ENCODE measurements at regions not wholly inside any gene's neighbourhood (a gene's known extent, or its start where the extent isn't known, plus 50 kb on each side); places are given as distances from the start of the nearest gene placed in this dataset.

GRCh38 chr21:20329636-20330035 is 668.6 kb upstream of the NCAM2 start:
- WGBS (ENCODE audit: insufficient coverage, low coverage, missing lambda C conversion rate): 0% methylated on average over 6 of the region's 6 CpGs
- POLR2A ChIA-PET: no interaction called here
- BruUV-seq (replicated peaks): no TSS peak
- no peaks in the 10 kb centered on the region for H4K20me1 ChIP-seq (replicated peaks; ENCODE audit: control insufficient read depth, insufficient read depth, low read length)
- TF ChIP-seq CTBP1 (IDR thresholded peaks at IDR 0.05; ENCODE audit: borderline replicate concordance) (no peak), SMAD4 (CRISPR knock-in tag; conservative IDR thresholded peaks at IDR 0.05) (no peak), POLR2H (tag; IDR thresholded peaks at IDR 0.05; ENCODE audit: low read depth) (0 out of 2 replicates have a peak, but pooled peaks have one; percentile 36), MNT (conservative IDR thresholded peaks at IDR 0.05) (no peak)
- intact Hi-C loops (cut with micrococcal nuclease): no loop called here
- H3K4me3 ChIP-seq: peak overlapping the region; percentile 33
- H3K36me3 ChIP-seq (ENCODE audit: control insufficient read depth, insufficient read depth, low read length): no peaks in the 10 kb centered on the region
- H2AFZ ChIP-seq (ENCODE audit: low read depth, low read length): peak overlapping the region; percentile 94
- FAIRE-seq (no peak), ATAC-seq (peak; percentile 68), DNase-seq (ENCODE audit: extremely low read depth in 1 of 4, low spot score in 3 of 4) (peak in 2 of 4 experiments; percentile 9 to 12)
- peak overlapping the region; percentile 62; the same call in 2 of the 3 replicates for H3K27ac ChIP-seq (ENCODE audit: extremely low read depth, low read depth, low read length)
- CTCF ChIA-PET (ENCODE audit: low intra/inter-chr PET ratio): no interaction called here
- peak overlapping the region; percentile 50 for H3K4me2 ChIP-seq (ENCODE audit: insufficient read depth, low read length)
- no peaks in the 10 kb centered on the region for H3K9me3 ChIP-seq (replicated peaks; ENCODE audit: control insufficient read depth, insufficient read depth, low read depth, low read length)
- no peaks in the 10 kb centered on the region for H3K9me1 ChIP-seq (ENCODE audit: control insufficient read depth, insufficient read depth, low read length)
- no peaks in the 10 kb centered on the region for H3K27me3 ChIP-seq (ENCODE audit: control insufficient read depth in 2 of 2, insufficient read depth in 2 of 2, low read length in 2 of 2)
- peak overlapping the region in 1 of 2 experiments; percentile 70; a peak in 2 of 4 replicates for H3K9ac ChIP-seq (ENCODE audit: insufficient read depth in 1 of 2, low read depth in 2 of 2, low read length in 2 of 2)
- no peaks in the 10 kb centered on the region for H3K79me2 ChIP-seq (ENCODE audit: control insufficient read depth, insufficient read depth, low read length)
- in situ Hi-C loops (cut with MboI): no loop called here
- H3K4me1 ChIP-seq (replicated peaks in 1 of 2; ENCODE audit: control insufficient read depth in 2 of 2, insufficient read depth in 2 of 2, low read length in 2 of 2): no peaks in the 10 kb centered on the region; a peak in 1 of 5 replicates

DNA sequence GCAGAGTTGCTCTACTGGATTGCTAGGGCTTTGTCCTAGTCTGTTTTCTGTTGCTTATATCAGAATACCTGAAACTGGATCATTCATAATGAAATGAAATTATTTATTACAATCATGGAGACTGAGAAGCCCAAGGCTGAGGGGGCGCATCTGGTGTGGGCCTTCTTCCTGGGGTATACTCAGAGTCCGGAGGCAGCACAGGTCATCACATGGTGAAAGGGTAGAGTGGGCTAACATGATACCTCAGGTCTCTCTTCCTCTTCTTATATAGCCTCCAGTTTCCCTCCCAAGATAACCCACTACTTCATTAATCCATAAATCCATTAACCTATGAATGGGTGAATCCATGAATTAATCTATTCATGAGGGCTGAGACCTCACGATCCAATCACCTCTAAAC is 667.6 kb upstream of the NCAM2 start:
- Histone ChIP-seq H3K36me3 (ENCODE audit: control insufficient read depth, insufficient read depth, low read length) (no peaks in the 10 kb centered on the region), H3K9me1 (ENCODE audit: control insufficient read depth, insufficient read depth, low read length) (no peaks in the 10 kb centered on the region), H3K79me2 (ENCODE audit: control insufficient read depth, insufficient read depth, low read length) (no peaks in the 10 kb centered on the region), H2AFZ (ENCODE audit: low read depth, low read length) (peak overlapping the region; percentile 94), H3K4me1 (replicated peaks in 1 of 2; ENCODE audit: control insufficient read depth in 2 of 2, insufficient read depth in 2 of 2, low read length in 2 of 2) (no peaks in the 10 kb centered on the region; a peak in 1 of 5 replicates), H3K4me2 (ENCODE audit: insufficient read depth, low read length) (peak overlapping the region; percentile 68), H4K20me1 (replicated peaks; ENCODE audit: control insufficient read depth, insufficient read depth, low read length) (no peaks in the 10 kb centered on the region), H3K4me3 (peak overlapping the region; percentile 33), H3K27me3 (ENCODE audit: control insufficient read depth in 2 of 2, insufficient read depth in 2 of 2, low read length in 2 of 2) (no peaks in the 10 kb centered on the region), H3K9ac (ENCODE audit: insufficient read depth in 1 of 2, low read depth in 2 of 2, low read length in 2 of 2) (peak overlapping the region; percentile 70 to 72; a peak in 3 of 4 replicates), H3K9me3 (replicated peaks; ENCODE audit: control insufficient read depth, insufficient read depth, low read depth, low read length) (no peaks in the 10 kb centered on the region), H3K27ac (ENCODE audit: extremely low read depth, low read depth, low read length) (peak overlapping the region; percentile 62)
- in situ Hi-C loops (cut with MboI) (no loop called here), intact Hi-C loops (cut with micrococcal nuclease) (no loop called here)
- no peak for FAIRE-seq
- ATAC-seq: peak; percentile 90
- DNase-seq (ENCODE audit: extremely low read depth in 1 of 4, low spot score in 3 of 4): peak in 2 of 4 experiments; percentile 13 to 25
- ChIA-PET POLR2A (no interaction called here), CTCF (ENCODE audit: low intra/inter-chr PET ratio) (no interaction called here)
- no TSS peak for BruUV-seq (replicated peaks)
- 34% methylated on average over 3 of the region's 3 CpGs for WGBS (ENCODE audit: insufficient coverage, low coverage, missing lambda C conversion rate)
- no peak for TF ChIP-seq ZNF695 (CRISPR knock-in tag; IDR thresholded peaks at IDR 0.05)
- TF ChIP-seq, protein P1, sequence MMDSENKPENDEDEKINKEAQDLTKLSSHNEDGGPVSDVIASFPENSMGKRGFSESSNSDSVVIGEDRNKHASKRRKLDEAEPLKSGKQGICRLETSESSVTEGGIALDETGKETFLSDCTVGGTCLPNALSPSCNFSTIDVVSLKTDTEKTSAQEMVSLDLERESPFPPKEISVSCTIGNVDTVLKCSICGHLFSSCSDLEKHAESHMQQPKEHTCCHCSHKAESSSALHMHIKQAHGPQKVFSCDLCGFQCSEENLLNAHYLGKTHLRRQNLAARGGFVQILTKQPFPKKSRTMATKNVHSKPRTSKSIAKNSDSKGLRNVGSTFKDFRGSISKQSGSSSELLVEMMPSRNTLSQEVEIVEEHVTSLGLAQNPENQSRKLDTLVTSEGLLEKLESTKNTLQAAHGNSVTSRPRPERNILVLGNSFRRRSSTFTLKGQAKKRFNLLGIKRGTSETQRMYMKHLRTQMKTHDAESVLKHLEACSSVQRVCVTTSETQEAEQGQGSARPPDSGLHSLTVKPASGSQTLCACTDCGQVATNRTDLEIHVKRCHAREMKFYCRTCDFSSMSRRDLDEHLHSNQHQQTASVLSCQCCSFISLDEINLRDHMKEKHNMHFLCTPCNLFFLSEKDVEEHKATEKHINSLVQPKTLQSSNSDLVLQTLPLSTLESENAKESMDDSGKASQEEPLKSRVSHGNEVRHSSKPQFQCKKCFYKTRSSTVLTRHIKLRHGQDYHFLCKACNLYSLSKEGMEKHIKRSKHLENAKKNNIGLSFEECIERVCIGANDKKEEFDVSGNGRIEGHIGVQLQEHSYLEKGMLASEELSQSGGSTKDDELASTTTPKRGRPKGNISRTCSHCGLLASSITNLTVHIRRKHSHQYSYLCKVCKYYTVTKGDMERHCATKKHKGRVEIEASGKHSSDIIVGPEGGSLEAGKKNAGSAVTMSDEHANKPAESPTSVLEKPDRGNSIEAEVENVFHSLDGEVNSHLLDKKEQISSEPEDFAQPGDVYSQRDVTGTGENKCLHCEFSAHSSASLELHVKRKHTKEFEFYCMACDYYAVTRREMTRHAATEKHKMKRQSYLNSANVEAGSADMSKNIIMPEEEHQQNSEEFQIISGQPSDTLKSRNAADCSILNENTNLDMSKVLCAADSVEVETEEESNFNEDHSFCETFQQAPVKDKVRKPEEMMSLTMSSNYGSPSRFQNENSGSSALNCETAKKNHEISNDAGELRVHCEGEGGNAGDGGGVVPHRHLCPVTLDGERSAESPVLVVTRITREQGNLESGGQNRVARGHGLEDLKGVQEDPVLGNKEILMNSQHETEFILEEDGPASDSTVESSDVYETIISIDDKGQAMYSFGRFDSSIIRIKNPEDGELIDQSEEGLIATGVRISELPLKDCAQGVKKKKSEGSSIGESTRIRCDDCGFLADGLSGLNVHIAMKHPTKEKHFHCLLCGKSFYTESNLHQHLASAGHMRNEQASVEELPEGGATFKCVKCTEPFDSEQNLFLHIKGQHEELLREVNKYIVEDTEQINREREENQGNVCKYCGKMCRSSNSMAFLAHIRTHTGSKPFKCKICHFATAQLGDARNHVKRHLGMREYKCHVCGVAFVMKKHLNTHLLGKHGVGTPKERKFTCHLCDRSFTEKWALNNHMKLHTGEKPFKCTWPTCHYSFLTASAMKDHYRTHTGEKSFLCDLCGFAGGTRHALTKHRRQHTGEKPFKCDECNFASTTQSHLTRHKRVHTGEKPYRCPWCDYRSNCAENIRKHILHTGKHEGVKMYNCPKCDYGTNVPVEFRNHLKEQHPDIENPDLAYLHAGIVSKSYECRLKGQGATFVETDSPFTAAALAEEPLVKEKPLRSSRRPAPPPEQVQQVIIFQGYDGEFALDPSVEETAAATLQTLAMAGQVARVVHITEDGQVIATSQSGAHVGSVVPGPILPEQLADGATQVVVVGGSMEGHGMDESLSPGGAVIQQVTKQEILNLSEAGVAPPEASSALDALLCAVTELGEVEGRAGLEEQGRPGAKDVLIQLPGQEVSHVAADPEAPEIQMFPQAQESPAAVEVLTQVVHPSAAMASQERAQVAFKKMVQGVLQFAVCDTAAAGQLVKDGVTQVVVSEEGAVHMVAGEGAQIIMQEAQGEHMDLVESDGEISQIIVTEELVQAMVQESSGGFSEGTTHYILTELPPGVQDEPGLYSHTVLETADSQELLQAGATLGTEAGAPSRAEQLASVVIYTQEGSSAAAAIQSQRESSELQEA (IDR thresholded peaks at IDR 0.05; ENCODE audit: low read depth): no peak

Data from K562 (cell line).